IMR-90 (cell line): ENCODE measurements at regions not wholly inside any gene's neighbourhood (a gene's known extent, or its start where the extent isn't known, plus 50 kb on each side); places are given as distances from the start of the nearest gene placed in this dataset.

Experiments used
- ATAC-seq: fragments of 200-7000 bp; cut with Tn5 transposase; 2 replicates; pipeline ENCODE4 v1.9.1; 2020; ENCODE audit warnings: low read depth, mild to moderate bottlenecking, moderate library complexity
- BruUV-seq: library from RNA; stranded (reverse); fragments of 400-500 nt; replicated peaks from 2 replicates; lab custom pipeline; 2021; lab: Mats Ljungman, UMichigan
- CTCF ChIA-PET: fragments of 300-600 bp; formaldehyde crosslinking; extraction: SDS; loops from one replicate; lab custom pipeline; 2021; ENCODE audit warnings: antibody characterized with exemption; lab: Yijun Ruan, JAX
- POLR2A ChIA-PET: fragments of 300-600 bp; sonication (Branson Sonifier 250); formaldehyde crosslinking; loops from one replicate; lab custom pipeline; 2022; ENCODE audit warnings: antibody characterized with exemption; ENCODE audit not compliant: unreplicated experiment; lab: Charles Lee
- DNase-seq: peaks from one replicate; pipeline ENCODE4 v3.0.0; 2013
- H2AFZ ChIP-seq: replicated peaks from 2 replicates; pipeline ENCODE3; 2013; ENCODE audit warnings: low read length, mild to moderate bottlenecking; ENCODE audit not compliant: poor library complexity
- H2AK5ac ChIP-seq: 2 replicates; pipeline ENCODE4 v1.6.1; 2013; ENCODE audit warnings: low read depth, low read length, inconsistent platforms
- H2AK9ac ChIP-seq: replicated peaks from 2 replicates; pipeline ENCODE3; 2013; ENCODE audit warnings: mild to moderate bottlenecking, low read depth, low read length, moderate library complexity; ENCODE audit not compliant: poor library complexity
- H2BK120ac ChIP-seq: 2 replicates; pipeline ENCODE4 v1.6.1; 2013; ENCODE audit warnings: low read depth, low read length, inconsistent platforms
- H2BK15ac ChIP-seq: 3 replicates; pipeline ENCODE4 v1.6.1; 2013; ENCODE audit warnings: low read depth, low read length, inconsistent platforms
- H2BK20ac ChIP-seq: 2 replicates; pipeline ENCODE4 v1.6.1; 2013; ENCODE audit warnings: low read depth, mild to moderate bottlenecking, inconsistent platforms, low read length, moderate library complexity
- H2BK5ac ChIP-seq: 2 replicates; pipeline ENCODE4 v1.6.1; 2013; ENCODE audit warnings: mild to moderate bottlenecking, low read depth, low read length, inconsistent platforms; ENCODE audit not compliant: poor library complexity, severe bottlenecking
- H3K14ac ChIP-seq: replicated peaks from 2 replicates; pipeline ENCODE4 v1.6.1; 2013; ENCODE audit warnings: low read depth, low read length, inconsistent platforms
- H3K18ac ChIP-seq: 2 replicates; pipeline ENCODE4 v1.6.1; 2013; ENCODE audit warnings: low read depth, low read length, control low read depth
- H3K23ac ChIP-seq: 2 replicates; pipeline ENCODE4 v1.6.1; 2013; ENCODE audit warnings: low read depth, low read length, inconsistent platforms
- H3K27ac ChIP-seq: 2 replicates; pipeline ENCODE4 v1.5.1; 2013; ENCODE audit warnings: mild to moderate bottlenecking, control low read depth, low read length; ENCODE audit not compliant: insufficient read depth
- H3K27me3 ChIP-seq: 2 replicates; pipeline ENCODE4 v1.6.1; 2013; ENCODE audit warnings: low read length; ENCODE audit not compliant: control insufficient read depth, insufficient read depth
- H3K36me3 ChIP-seq: 2 replicates; pipeline ENCODE4 v1.6.1; 2013; ENCODE audit warnings: low read length, mixed read lengths; ENCODE audit not compliant: control insufficient read depth, insufficient read depth
- H3K4ac ChIP-seq: 2 replicates; pipeline ENCODE4 v1.6.1; 2013; ENCODE audit warnings: low read depth, low read length, inconsistent platforms
- H3K4me1 ChIP-seq: 2 replicates; pipeline ENCODE4 v1.6.1; 2013; ENCODE audit warnings: low read length, mixed read lengths; ENCODE audit not compliant: control insufficient read depth, insufficient read depth
- H3K4me2 ChIP-seq: 2 replicates; pipeline ENCODE4 v1.6.1; 2013; ENCODE audit warnings: low read depth, mild to moderate bottlenecking, control low read depth, low read length, moderate library complexity
- H3K4me3 ChIP-seq: 2 replicates; pipeline ENCODE4 v1.5.1; 2013; ENCODE audit warnings: low read depth, mild to moderate bottlenecking, control low read depth, low read length, moderate library complexity; ENCODE audit not compliant: insufficient read depth
- H3K56ac ChIP-seq: 2 replicates; pipeline ENCODE4 v1.6.1; 2013; ENCODE audit warnings: low read length, inconsistent platforms; ENCODE audit not compliant: insufficient read depth; ENCODE audit errors: extremely low read depth
- H3K79me1 ChIP-seq, 2 experiments: 2 replicates each; pipeline ENCODE4 v1.6.1; 2013; ENCODE audit warnings: low read length in 2 of 2, inconsistent platforms in 1 of 2, low read depth in 1 of 2
- H3K9ac ChIP-seq: 2 replicates; pipeline ENCODE4 v1.6.1; 2013; ENCODE audit warnings: low read depth, low read length, control low read depth
- H3K9me1 ChIP-seq: 2 replicates; pipeline ENCODE4 v1.6.1; 2013; ENCODE audit warnings: low read length, inconsistent platforms; ENCODE audit not compliant: insufficient read depth
- H3K9me3 ChIP-seq: 2 replicates; pipeline ENCODE4 v1.6.1; 2013; ENCODE audit warnings: low read length; ENCODE audit not compliant: control insufficient read depth, insufficient read depth
- H4K20me1 ChIP-seq: 2 replicates; pipeline ENCODE4 v1.6.1; 2013; ENCODE audit warnings: low read length, inconsistent platforms; ENCODE audit not compliant: insufficient read depth
- H4K5ac ChIP-seq: 2 replicates; pipeline ENCODE4 v1.6.1; 2013; ENCODE audit warnings: mild to moderate bottlenecking, low read depth, low read length, control low read depth
- H4K8ac ChIP-seq, 2 experiments: 2 replicates each; pipeline ENCODE4 v1.6.1; 2013; ENCODE audit warnings: low read depth in 2 of 2, low read length in 2 of 2, control low read depth in 1 of 2, inconsistent platforms in 1 of 2
- H4K91ac ChIP-seq: 2 replicates; pipeline ENCODE4 v1.6.1; 2013; ENCODE audit warnings: low read depth, low read length, inconsistent platforms; ENCODE audit not compliant: insufficient read depth
- CTCF ChIP-seq: conservative IDR thresholded peaks from 2 replicates; pipeline ENCODE4 v1.5.1; 2012; ENCODE audit warnings: mild to moderate bottlenecking, low read depth, low read length, improper control_type of control experiment
- ELK1 ChIP-seq: fragments of 150-350 bp; IDR thresholded peaks from 2 replicates; pipeline ENCODE4 v1.6.1; 2016; ENCODE audit warnings: low read depth, mild to moderate bottlenecking, low read length, moderate library complexity, borderline replicate concordance
- FOS ChIP-seq: fragments of 150-350 bp; IDR thresholded peaks from 2 replicates; pipeline ENCODE4 v1.6.1; 2016; ENCODE audit warnings: low read depth, low read length
- MAZ ChIP-seq: IDR thresholded peaks from 2 replicates; pipeline ENCODE4 v1.6.1; 2012; ENCODE audit warnings: low read depth, mild to moderate bottlenecking, low read length, improper control_type of control experiment, moderate library complexity, borderline replicate concordance
- MXI1 ChIP-seq: IDR thresholded peaks from 2 replicates; pipeline ENCODE4 v1.6.1; 2012; ENCODE audit warnings: low read depth, mild to moderate bottlenecking, low read length, moderate library complexity, borderline replicate concordance
- POLR2A ChIP-seq: IDR thresholded peaks from 2 replicates; pipeline ENCODE4 v1.6.1; 2012; ENCODE audit warnings: mild to moderate bottlenecking, low read depth, low read length
- RAD21 ChIP-seq: IDR thresholded peaks from 2 replicates; pipeline ENCODE4 v1.6.1; 2012; ENCODE audit warnings: low read length, improper control_type of control experiment
- RCOR1 ChIP-seq: IDR thresholded peaks from 2 replicates; pipeline ENCODE4 v1.6.1; 2012; ENCODE audit warnings: mild to moderate bottlenecking, low read length, improper control_type of control experiment; ENCODE audit not compliant: insufficient replicate concordance
- WGBS, 2 experiments: methylation state at CpG; one replicate each; pipeline versions ENCODE4 v1.1.5 to v1.1.7; 2013; ENCODE audit warnings: missing lambda C conversion rate in 2 of 2; ENCODE audit not compliant: insufficient read length in 1 of 2; ENCODE audit errors: extremely low coverage in 2 of 2; 5-methylcytosine and 5-hydroxymethylcytosine counted together
- dilution Hi-C: fragments of 300-500 bp; cut with HindIII; formaldehyde crosslinking; loops from one replicate; pipeline ENCODE4 v1.14.3; 2018; ENCODE audit warnings: low sequenced_read_pairs; ENCODE audit not compliant: unreplicated experiment
- in situ Hi-C: fragments of 300-500 bp; cut with MboI; formaldehyde crosslinking; loops from 3 replicates; pipeline ENCODE4 v1.14.3; 2019; ENCODE audit warnings: low sequenced_read_pairs, inconsistent platforms, mixed read lengths
- intact Hi-C: fragments of 100-400 bp; cut with micrococcal nuclease; formaldehyde crosslinking; loops from 2 replicates; pipeline ENCODE4 v1.10.0; 2022

GRCh38 chr13:111909501-111909900 lies 157.4 kb upstream of the SOX1 start:
- no peak overlapping the region for H3K56ac ChIP-seq
- no peak overlapping the region for H3K4ac ChIP-seq
- H2BK5ac ChIP-seq = no peak overlapping the region
- no peak overlapping the region for H4K91ac ChIP-seq
- BruUV-seq = no TSS peak
- DNase-seq = no peak
- H3K36me3 ChIP-seq = no peaks in the 10 kb centered on the region
- no peak overlapping the region for H2BK20ac ChIP-seq
- ATAC-seq = no peak
- H2BK120ac ChIP-seq = no peak overlapping the region
- no peak overlapping the region for H3K27ac ChIP-seq
- no peak overlapping the region for H4K5ac ChIP-seq
- H2AK9ac ChIP-seq = no peak overlapping the region
- no peaks in the 10 kb centered on the region for H4K20me1 ChIP-seq
- H3K23ac ChIP-seq = no peak overlapping the region
- H3K27me3 ChIP-seq = no peaks in the 10 kb centered on the region
- dilution Hi-C loops = no loop called here
- H3K18ac ChIP-seq = no peak overlapping the region
- POLR2A ChIA-PET = no interaction called here
- H3K14ac ChIP-seq = no peak overlapping the region
- no peak overlapping the region for H2BK15ac ChIP-seq
- no peak overlapping the region for H4K8ac ChIP-seq
- no peak overlapping the region for H3K4me2 ChIP-seq
- CTCF ChIA-PET = no interaction called here
- no peak overlapping the region for H3K9ac ChIP-seq
- no peaks in the 10 kb centered on the region for H3K4me1 ChIP-seq
- H3K9me3 ChIP-seq = peaks cover 62% of the 10 kb centered on the region
- H3K79me1 ChIP-seq = no peaks in the 10 kb centered on the region
- WGBS, 2 experiments = 60% methylated on average over 1 of the region's 12 CpGs; no CpG with 5 or more reads in 1 of the 2 experiments
- no peak overlapping the region for H3K4me3 ChIP-seq
- no peak overlapping the region for H2AK5ac ChIP-seq
- H3K9me1 ChIP-seq = no peaks in the 10 kb centered on the region
- no peak overlapping the region for H2AFZ ChIP-seq
- intact Hi-C loops = no loop called here
- TF ChIP-seq POLR2A (no peak), ELK1 (no peak), RAD21 (no peak), MXI1 (no peak), CTCF (no peak), MAZ (no peak), FOS (no peak), RCOR1 (no peak)
- in situ Hi-C loops = no loop called here
